GM23338 (cell line): ENCODE measurements at regions not wholly inside any gene's neighbourhood (a gene's known extent, or its start where the extent isn't known, plus 50 kb on each side); places are given as distances from the start of the nearest gene placed in this dataset.

Source experiments
- ATAC-seq: fragments of 200-7000 bp; cut with Tn5 transposase; 3 replicates; pipeline ENCODE4 v1.9.1; 2020
- DNase-seq: peaks from one replicate; pipeline ENCODE4 v3.0.0-alpha.2; 2015; ENCODE audit warnings: low spot score
- H2AFZ ChIP-seq: fragments of 200-600 bp; sonication (generic); 2 replicates; pipeline ENCODE4 v1.8.0; 2016; ENCODE audit warnings: antibody characterized with exemption, mild to moderate bottlenecking, moderate library complexity
- H3F3A ChIP-seq: fragments of 200-600 bp; sonication (generic); replicated peaks from 2 replicates; pipeline ENCODE4 v1.8.0; 2017; ENCODE audit warnings: antibody characterized with exemption, mixed run types, low read depth
- H3K27ac ChIP-seq: fragments of 200-600 bp; sonication (generic); 2 replicates; pipeline ENCODE4 v1.6.1; 2016; ENCODE audit warnings: low read depth
- H3K27me3 ChIP-seq: fragments of 200-600 bp; sonication (generic); 2 replicates; pipeline ENCODE4 v1.8.0; 2016; ENCODE audit warnings: mild to moderate bottlenecking, mixed run types, moderate library complexity; ENCODE audit not compliant: insufficient read depth
- H3K36me3 ChIP-seq: fragments of 200-600 bp; sonication (generic); 2 replicates; pipeline ENCODE4 v1.8.0; 2016; ENCODE audit warnings: mild to moderate bottlenecking; ENCODE audit not compliant: insufficient read depth
- H3K4me1 ChIP-seq: fragments of 200-600 bp; sonication (generic); 2 replicates; pipeline ENCODE4 v1.8.0; 2016; ENCODE audit warnings: mild to moderate bottlenecking, moderate library complexity; ENCODE audit not compliant: insufficient read depth
- H3K4me2 ChIP-seq: fragments of 200-600 bp; sonication (generic); 2 replicates; pipeline ENCODE4 v1.7.1; 2017; ENCODE audit warnings: mixed run types
- H3K4me3 ChIP-seq: fragments of 200-600 bp; sonication (generic); 2 replicates; pipeline ENCODE4 v1.6.1; 2016; ENCODE audit warnings: mixed run types
- H3K79me2 ChIP-seq: fragments of 200-600 bp; sonication (generic); replicated peaks from 2 replicates; pipeline ENCODE4 v1.8.0; 2017; ENCODE audit warnings: mild to moderate bottlenecking; ENCODE audit not compliant: insufficient read depth
- H3K9me2 ChIP-seq: fragments of 200-600 bp; sonication (generic); 2 replicates; pipeline ENCODE4 v1.8.0; 2017; ENCODE audit not compliant: insufficient read depth
- H4K20me1 ChIP-seq: fragments of 200-600 bp; sonication (generic); replicated peaks from 2 replicates; pipeline ENCODE4 v1.8.0; 2017; ENCODE audit warnings: mild to moderate bottlenecking; ENCODE audit not compliant: insufficient read depth
- H3K27ac Mint-ChIP-seq: 2 replicates; pipeline ENCODE4 v1.8.0; 2020; ENCODE audit warnings: inconsistent platforms, mild to moderate bottlenecking, moderate library complexity, mixed read lengths
- H3K27me3 Mint-ChIP-seq: 3 replicates; pipeline ENCODE4 v1.8.0; 2022; ENCODE audit warnings: low read depth, mild to moderate bottlenecking, moderate library complexity, mixed read lengths, inconsistent platforms; ENCODE audit not compliant: insufficient read depth, poor library complexity
- H3K36me3 Mint-ChIP-seq: 3 replicates; pipeline ENCODE4 v1.8.0; 2021; ENCODE audit warnings: low read depth, mild to moderate bottlenecking, inconsistent platforms, moderate library complexity, mixed read lengths
- H3K4me1 Mint-ChIP-seq: 3 replicates; pipeline ENCODE4 v1.8.0; 2020; ENCODE audit warnings: mild to moderate bottlenecking, inconsistent platforms, mixed read lengths
- H3K4me3 Mint-ChIP-seq: 3 replicates; pipeline ENCODE4 v1.8.0; 2021; ENCODE audit warnings: moderate library complexity, mild to moderate bottlenecking, inconsistent platforms, mixed read lengths
- H3K9me3 Mint-ChIP-seq: 3 replicates; pipeline ENCODE4 v1.8.0; 2020; ENCODE audit warnings: moderate library complexity, mild to moderate bottlenecking, inconsistent platforms, mixed read lengths
- CREB1 ChIP-seq: fragments of 250-450 bp; sonication (Bioruptor Pico); IDR thresholded peaks from 2 replicates; pipeline ENCODE4 v1.5.0; 2020; ENCODE audit warnings: low read depth, mild to moderate bottlenecking, moderate library complexity
- EZH2 ChIP-seq: fragments of 200-600 bp; sonication (generic); IDR thresholded peaks from one replicate; pipeline ENCODE4 v1.8.0; 2017; ENCODE audit warnings: antibody characterized with exemption, mild to moderate bottlenecking, low read depth; ENCODE audit not compliant: unreplicated experiment
- JUNB ChIP-seq: IDR thresholded peaks from one replicate; pipeline ENCODE4 v1.6.1; 2016; ENCODE audit warnings: antibody characterized with exemption; ENCODE audit not compliant: unreplicated experiment
- TF ChIP-seq, protein P1 (sequence below): fragments of 250-450 bp; sonication (Bioruptor Pico); IDR thresholded peaks from 2 replicates; pipeline ENCODE4 v1.5.0; 2020; ENCODE audit warnings: mild to moderate bottlenecking, moderate library complexity
- TF ChIP-seq, protein P2 (sequence below): IDR thresholded peaks from one replicate; pipeline ENCODE4 v1.6.1; 2018; ENCODE audit warnings: antibody characterized with exemption; ENCODE audit not compliant: unreplicated experiment
- TF ChIP-seq, protein P3 (sequence below), 2 experiments: fragments of 200-600 bp in 1 of 2; sonication (generic) in 1 of 2; conservative IDR thresholded peaks; 2 replicates each; pipeline versions ENCODE4 v1.5.1 to v1.6.1; 2016 to 2017; ENCODE audit warnings: antibody characterized with exemption in 2 of 2, low read depth in 2 of 2, mild to moderate bottlenecking in 2 of 2, moderate library complexity in 1 of 2

- TF ChIP-seq, protein P1, sequence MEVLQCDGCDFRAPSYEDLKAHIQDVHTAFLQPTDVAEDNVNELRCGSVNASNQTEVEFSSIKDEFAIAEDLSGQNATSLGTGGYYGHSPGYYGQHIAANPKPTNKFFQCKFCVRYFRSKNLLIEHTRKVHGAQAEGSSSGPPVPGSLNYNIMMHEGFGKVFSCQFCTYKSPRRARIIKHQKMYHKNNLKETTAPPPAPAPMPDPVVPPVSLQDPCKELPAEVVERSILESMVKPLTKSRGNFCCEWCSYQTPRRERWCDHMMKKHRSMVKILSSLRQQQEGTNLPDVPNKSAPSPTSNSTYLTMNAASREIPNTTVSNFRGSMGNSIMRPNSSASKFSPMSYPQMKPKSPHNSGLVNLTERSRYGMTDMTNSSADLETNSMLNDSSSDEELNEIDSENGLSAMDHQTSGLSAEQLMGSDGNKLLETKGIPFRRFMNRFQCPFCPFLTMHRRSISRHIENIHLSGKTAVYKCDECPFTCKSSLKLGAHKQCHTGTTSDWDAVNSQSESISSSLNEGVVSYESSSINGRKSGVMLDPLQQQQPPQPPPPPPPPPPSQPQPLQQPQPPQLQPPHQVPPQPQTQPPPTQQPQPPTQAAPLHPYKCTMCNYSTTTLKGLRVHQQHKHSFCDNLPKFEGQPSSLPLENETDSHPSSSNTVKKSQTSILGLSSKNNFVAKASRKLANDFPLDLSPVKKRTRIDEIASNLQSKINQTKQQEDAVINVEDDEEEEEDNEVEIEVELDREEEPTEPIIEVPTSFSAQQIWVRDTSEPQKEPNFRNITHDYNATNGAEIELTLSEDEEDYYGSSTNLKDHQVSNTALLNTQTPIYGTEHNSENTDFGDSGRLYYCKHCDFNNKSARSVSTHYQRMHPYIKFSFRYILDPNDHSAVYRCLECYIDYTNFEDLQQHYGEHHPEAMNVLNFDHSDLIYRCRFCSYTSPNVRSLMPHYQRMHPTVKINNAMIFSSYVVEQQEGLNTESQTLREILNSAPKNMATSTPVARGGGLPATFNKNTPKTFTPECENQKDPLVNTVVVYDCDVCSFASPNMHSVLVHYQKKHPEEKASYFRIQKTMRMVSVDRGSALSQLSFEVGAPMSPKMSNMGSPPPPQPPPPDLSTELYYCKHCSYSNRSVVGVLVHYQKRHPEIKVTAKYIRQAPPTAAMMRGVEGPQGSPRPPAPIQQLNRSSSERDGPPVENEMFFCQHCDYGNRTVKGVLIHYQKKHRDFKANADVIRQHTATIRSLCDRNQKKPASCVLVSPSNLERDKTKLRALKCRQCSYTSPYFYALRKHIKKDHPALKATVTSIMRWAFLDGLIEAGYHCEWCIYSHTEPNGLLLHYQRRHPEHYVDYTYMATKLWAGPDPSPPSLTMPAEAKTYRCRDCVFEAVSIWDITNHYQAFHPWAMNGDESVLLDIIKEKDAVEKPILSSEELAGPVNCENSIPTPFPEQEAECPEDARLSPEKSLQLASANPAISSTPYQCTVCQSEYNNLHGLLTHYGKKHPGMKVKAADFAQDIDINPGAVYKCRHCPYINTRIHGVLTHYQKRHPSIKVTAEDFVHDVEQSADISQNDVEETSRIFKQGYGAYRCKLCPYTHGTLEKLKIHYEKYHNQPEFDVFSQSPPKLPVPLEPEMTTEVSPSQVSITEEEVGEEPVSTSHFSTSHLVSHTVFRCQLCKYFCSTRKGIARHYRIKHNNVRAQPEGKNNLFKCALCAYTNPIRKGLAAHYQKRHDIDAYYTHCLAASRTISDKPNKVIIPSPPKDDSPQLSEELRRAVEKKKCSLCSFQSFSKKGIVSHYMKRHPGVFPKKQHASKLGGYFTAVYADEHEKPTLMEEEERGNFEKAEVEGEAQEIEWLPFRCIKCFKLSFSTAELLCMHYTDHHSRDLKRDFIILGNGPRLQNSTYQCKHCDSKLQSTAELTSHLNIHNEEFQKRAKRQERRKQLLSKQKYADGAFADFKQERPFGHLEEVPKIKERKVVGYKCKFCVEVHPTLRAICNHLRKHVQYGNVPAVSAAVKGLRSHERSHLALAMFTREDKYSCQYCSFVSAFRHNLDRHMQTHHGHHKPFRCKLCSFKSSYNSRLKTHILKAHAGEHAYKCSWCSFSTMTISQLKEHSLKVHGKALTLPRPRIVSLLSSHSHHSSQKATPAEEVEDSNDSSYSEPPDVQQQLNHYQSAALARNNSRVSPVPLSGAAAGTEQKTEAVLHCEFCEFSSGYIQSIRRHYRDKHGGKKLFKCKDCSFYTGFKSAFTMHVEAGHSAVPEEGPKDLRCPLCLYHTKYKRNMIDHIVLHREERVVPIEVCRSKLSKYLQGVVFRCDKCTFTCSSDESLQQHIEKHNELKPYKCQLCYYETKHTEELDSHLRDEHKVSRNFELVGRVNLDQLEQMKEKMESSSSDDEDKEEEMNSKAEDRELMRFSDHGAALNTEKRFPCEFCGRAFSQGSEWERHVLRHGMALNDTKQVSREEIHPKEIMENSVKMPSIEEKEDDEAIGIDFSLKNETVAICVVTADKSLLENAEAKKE (CRISPR knock-in tag), result no peak
Measured at GRCh38 chr10:21019436-21019835, 122.3 kb upstream of the NEBL start (continued).

GRCh38 chr10:21015851-21016250 is 118.7 kb upstream of the NEBL start:
- no peaks in the 10 kb centered on the region; the same call in 2 of the 3 replicates for H3K36me3 Mint-ChIP-seq
- Histone ChIP-seq H3F3A (no peaks in the 10 kb centered on the region), H2AFZ (no peak overlapping the region), H3K4me2 (no peak overlapping the region), H3K27ac (no peak overlapping the region), H3K27me3 (no peaks in the 10 kb centered on the region), H3K79me2 (no peaks in the 10 kb centered on the region), H3K4me3 (no peak overlapping the region), H3K4me1 (no peaks in the 10 kb centered on the region), H3K9me2 (no peaks in the 10 kb centered on the region), H4K20me1 (no peaks in the 10 kb centered on the region), H3K36me3 (no peaks in the 10 kb centered on the region)
- H3K4me3 Mint-ChIP-seq, result no peak overlapping the region
- no peak overlapping the region for H3K27ac Mint-ChIP-seq
- no peaks in the 10 kb centered on the region; the same call in 2 of the 3 replicates for H3K4me1 Mint-ChIP-seq
- DNase-seq (peak; percentile 60), ATAC-seq (peak; percentile 74)
- no peaks in the 10 kb centered on the region for H3K9me3 Mint-ChIP-seq
- peaks cover 2% of the 10 kb centered on the region for H3K27me3 Mint-ChIP-seq
- TF ChIP-seq, protein P2, sequence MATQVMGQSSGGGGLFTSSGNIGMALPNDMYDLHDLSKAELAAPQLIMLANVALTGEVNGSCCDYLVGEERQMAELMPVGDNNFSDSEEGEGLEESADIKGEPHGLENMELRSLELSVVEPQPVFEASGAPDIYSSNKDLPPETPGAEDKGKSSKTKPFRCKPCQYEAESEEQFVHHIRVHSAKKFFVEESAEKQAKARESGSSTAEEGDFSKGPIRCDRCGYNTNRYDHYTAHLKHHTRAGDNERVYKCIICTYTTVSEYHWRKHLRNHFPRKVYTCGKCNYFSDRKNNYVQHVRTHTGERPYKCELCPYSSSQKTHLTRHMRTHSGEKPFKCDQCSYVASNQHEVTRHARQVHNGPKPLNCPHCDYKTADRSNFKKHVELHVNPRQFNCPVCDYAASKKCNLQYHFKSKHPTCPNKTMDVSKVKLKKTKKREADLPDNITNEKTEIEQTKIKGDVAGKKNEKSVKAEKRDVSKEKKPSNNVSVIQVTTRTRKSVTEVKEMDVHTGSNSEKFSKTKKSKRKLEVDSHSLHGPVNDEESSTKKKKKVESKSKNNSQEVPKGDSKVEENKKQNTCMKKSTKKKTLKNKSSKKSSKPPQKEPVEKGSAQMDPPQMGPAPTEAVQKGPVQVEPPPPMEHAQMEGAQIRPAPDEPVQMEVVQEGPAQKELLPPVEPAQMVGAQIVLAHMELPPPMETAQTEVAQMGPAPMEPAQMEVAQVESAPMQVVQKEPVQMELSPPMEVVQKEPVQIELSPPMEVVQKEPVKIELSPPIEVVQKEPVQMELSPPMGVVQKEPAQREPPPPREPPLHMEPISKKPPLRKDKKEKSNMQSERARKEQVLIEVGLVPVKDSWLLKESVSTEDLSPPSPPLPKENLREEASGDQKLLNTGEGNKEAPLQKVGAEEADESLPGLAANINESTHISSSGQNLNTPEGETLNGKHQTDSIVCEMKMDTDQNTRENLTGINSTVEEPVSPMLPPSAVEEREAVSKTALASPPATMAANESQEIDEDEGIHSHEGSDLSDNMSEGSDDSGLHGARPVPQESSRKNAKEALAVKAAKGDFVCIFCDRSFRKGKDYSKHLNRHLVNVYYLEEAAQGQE, result no peak
- TF ChIP-seq JUNB (no peak), CREB1 (CRISPR knock-in tag) (no peak), EZH2 (no peak)
- TF ChIP-seq, protein P3, sequence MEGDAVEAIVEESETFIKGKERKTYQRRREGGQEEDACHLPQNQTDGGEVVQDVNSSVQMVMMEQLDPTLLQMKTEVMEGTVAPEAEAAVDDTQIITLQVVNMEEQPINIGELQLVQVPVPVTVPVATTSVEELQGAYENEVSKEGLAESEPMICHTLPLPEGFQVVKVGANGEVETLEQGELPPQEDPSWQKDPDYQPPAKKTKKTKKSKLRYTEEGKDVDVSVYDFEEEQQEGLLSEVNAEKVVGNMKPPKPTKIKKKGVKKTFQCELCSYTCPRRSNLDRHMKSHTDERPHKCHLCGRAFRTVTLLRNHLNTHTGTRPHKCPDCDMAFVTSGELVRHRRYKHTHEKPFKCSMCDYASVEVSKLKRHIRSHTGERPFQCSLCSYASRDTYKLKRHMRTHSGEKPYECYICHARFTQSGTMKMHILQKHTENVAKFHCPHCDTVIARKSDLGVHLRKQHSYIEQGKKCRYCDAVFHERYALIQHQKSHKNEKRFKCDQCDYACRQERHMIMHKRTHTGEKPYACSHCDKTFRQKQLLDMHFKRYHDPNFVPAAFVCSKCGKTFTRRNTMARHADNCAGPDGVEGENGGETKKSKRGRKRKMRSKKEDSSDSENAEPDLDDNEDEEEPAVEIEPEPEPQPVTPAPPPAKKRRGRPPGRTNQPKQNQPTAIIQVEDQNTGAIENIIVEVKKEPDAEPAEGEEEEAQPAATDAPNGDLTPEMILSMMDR (conservative IDR thresholded peaks at IDR 0.05; ENCODE audit: low read depth in 2 of 2), result peak; percentile 14 to 43; a peak in 3 of 4 replicates
